HEK293T (cell line): ENCODE measurements at regions not wholly inside any gene's neighbourhood (a gene's known extent, or its start where the extent isn't known, plus 50 kb on each side); places are given as distances from the start of the nearest gene placed in this dataset.
"Not testable (repeated sequence)": the region's sequence is repeated elsewhere in the genome, so short reads cannot be mapped to it uniquely, and the experiment has no call there.

Experiments used
- CTCF ChIA-PET: fragments of 350-600 bp; formaldehyde crosslinking; extraction: SDS; loops from one replicate; lab custom pipeline; 2021; ENCODE audit warnings: antibody characterized with exemption, inconsistent platforms; lab: Yijun Ruan, JAX
- POLR2A ChIA-PET: fragments of 350-600 bp; formaldehyde crosslinking; extraction: SDS; loops from one replicate; lab custom pipeline; 2020; ENCODE audit warnings: antibody characterized with exemption, inconsistent platforms; lab: Yijun Ruan, JAX
- DNase-seq: peaks from one replicate; pipeline ENCODE4 v3.0.0; 2012; ENCODE audit warnings: mixed read lengths; ENCODE audit errors: extremely low spot score
- ARNT ChIP-seq: fragments of 450-650 bp; IDR thresholded peaks from 2 replicates; pipeline ENCODE4 v1.6.1; 2017; ENCODE audit warnings: mild to moderate bottlenecking
- BHLHE40 ChIP-seq: fragments of 450-650 bp; IDR thresholded peaks from 2 replicates; pipeline ENCODE4 v1.6.1; 2016; ENCODE audit warnings: mild to moderate bottlenecking, moderate library complexity, borderline replicate concordance
- CTBP1 ChIP-seq: fragments of 450-650 bp; IDR thresholded peaks from 2 replicates; pipeline ENCODE4 v1.6.1; 2016; ENCODE audit warnings: borderline replicate concordance
- ELF4 ChIP-seq: fragments of 450-650 bp; IDR thresholded peaks from 2 replicates; pipeline ENCODE4 v1.6.1; 2017; ENCODE audit warnings: antibody characterized with exemption
- FOXA1 ChIP-seq: fragments of 450-650 bp; IDR thresholded peaks from 2 replicates; pipeline ENCODE4 v1.6.1; 2016; ENCODE audit warnings: mild to moderate bottlenecking
- FOXK2 ChIP-seq: fragments of 450-650 bp; IDR thresholded peaks from 2 replicates; pipeline ENCODE4 v1.6.1; 2016; ENCODE audit warnings: mild to moderate bottlenecking
- FOXM1 ChIP-seq: fragments of 450-650 bp; IDR thresholded peaks from 2 replicates; pipeline ENCODE4 v1.6.1; 2017; ENCODE audit warnings: mild to moderate bottlenecking, borderline replicate concordance
- HDGF ChIP-seq: fragments of 450-650 bp; IDR thresholded peaks from 2 replicates; pipeline ENCODE4 v1.6.1; 2017; ENCODE audit warnings: antibody characterized with exemption, borderline replicate concordance
- L3MBTL2 ChIP-seq: fragments of 450-650 bp; conservative IDR thresholded peaks from 2 replicates; pipeline ENCODE4 v1.6.1; 2016; ENCODE audit warnings: mild to moderate bottlenecking
- LEF1 ChIP-seq: fragments of 450-650 bp; IDR thresholded peaks from 2 replicates; pipeline ENCODE4 v1.6.1; 2017; ENCODE audit warnings: mild to moderate bottlenecking, borderline replicate concordance
- NFRKB ChIP-seq: fragments of 450-650 bp; IDR thresholded peaks from 2 replicates; pipeline ENCODE4 v1.6.1; 2016; ENCODE audit warnings: mild to moderate bottlenecking, moderate library complexity
- SP1 ChIP-seq: fragments of 450-650 bp; IDR thresholded peaks from 2 replicates; pipeline ENCODE4 v1.6.1; 2017
- SUZ12 ChIP-seq: fragments of 450-650 bp; IDR thresholded peaks from 2 replicates; pipeline ENCODE4 v1.6.1; 2016; ENCODE audit warnings: mild to moderate bottlenecking
- TARDBP ChIP-seq: fragments of 450-650 bp; IDR thresholded peaks from 2 replicates; pipeline ENCODE4 v1.6.1; 2016
- ZNF384 ChIP-seq: fragments of 450-650 bp; IDR thresholded peaks from 2 replicates; pipeline ENCODE4 v1.6.1; 2016
- TF ChIP-seq, protein P1 (sequence below): fragments of 450-650 bp; IDR thresholded peaks from 2 replicates; pipeline ENCODE4 v1.6.1; 2016

DNA sequence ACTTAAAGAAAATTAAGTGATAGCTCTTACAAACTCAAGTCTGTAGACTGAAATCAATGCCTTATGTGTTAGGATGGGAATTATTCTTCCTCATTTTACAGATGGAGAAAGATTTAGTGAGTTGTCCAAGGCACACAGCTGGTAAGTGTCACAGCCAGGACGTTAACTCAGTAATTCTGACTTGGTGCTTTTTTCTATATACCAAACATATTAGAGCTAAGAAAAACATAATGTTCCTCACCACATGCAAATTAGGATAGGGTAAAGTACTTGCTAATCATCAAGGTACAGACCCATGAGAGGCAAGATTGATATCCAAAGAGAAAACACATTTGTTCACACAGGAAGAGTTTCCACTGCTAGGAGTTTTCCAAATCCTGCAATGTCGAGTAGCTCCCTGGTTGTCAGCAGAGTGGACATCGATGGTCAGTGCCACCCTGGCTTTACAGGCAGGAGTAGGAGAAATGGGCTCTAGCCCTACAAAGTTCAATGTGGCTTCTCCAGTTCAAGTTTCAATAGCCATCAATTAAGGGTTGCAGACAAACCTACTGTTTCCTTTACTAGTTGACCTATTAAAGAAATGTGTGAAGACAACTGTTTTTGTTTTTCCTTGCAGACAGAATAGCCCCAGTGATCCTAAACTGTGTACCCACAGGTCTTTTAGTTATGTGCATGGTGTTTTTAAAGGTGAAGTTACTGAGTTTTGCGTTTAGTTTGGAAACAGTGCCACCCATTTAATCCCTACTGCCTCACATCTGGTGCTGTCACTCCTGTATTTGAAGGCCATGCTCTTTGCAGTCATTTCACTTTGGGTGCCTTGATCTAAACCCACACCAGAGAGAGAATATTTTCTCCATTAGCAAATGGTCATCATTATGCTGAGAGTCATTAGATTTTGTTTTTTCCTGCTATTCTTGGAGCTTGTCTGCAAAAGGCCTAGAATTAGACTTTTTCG lies 460.8 kb upstream of the SMARCA2 start:
- ChIA-PET POLR2A (no interaction called here), CTCF (no interaction called here)
- DNase-seq = no peak
- no peak for TF ChIP-seq TARDBP
- no peak for TF ChIP-seq HDGF

DNA sequence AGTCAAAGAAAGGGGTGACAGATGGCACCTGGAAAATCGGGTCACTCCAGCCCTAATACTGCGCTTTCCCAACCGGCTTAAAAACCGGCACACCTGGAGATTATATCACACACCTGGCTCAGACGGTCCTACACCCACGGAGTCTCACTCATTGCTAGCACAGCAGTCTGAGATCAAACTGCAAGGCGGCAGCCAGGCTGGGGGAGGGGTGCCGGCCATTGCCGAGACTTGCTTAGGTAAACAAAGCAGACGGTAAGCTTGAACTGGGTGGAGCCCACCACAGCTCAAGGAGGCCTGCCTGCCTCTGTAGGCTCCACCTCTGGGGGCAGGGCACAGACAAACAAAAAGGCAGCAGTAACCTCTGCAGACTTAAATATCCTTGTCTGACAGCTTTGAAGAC lies 456.5 kb upstream of the SMARCA2 start:
- CTCF ChIA-PET, POLR2A ChIA-PET, DNase-seq: not testable (repeated sequence)

DNA sequence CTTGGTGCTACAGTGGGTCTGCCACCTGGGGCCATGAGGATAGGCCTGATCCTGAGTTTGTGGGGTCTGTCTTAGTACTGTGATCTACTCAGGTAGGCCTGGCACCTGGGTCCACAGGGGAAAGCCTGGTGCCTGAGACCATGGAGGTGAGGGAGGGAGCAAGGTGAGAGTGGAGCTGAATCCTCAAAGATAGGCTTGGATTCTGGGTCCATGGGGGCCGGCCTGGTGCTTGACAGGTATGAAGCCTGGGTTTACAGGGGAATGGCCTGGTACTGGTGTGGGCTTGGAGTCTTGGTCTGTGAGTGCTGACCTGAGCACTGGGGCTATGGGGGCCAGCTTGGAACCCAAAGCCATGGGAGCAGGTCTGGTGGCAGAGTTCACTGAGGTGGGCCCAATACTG lies 439.2 kb upstream of the SMARCA2 start:
- CTCF ChIA-PET = no interaction called here
- no peak for DNase-seq
- no peak for TF ChIP-seq HDGF
- no peak for TF ChIP-seq ARNT
- no peak for TF ChIP-seq CTBP1
- TF ChIP-seq L3MBTL2 = no peak
- TF ChIP-seq, protein P1, sequence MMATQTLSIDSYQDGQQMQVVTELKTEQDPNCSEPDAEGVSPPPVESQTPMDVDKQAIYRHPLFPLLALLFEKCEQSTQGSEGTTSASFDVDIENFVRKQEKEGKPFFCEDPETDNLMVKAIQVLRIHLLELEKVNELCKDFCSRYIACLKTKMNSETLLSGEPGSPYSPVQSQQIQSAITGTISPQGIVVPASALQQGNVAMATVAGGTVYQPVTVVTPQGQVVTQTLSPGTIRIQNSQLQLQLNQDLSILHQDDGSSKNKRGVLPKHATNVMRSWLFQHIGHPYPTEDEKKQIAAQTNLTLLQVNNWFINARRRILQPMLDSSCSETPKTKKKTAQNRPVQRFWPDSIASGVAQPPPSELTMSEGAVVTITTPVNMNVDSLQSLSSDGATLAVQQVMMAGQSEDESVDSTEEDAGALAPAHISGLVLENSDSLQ = no peak
- no peak for TF ChIP-seq ZNF384
- no peak for TF ChIP-seq BHLHE40
- no peak for TF ChIP-seq ELF4
- TF ChIP-seq SP1 = no peak
- TF ChIP-seq NFRKB = no peak
- no peak for TF ChIP-seq FOXM1
- TF ChIP-seq FOXK2 = no peak
- no peak for TF ChIP-seq FOXA1
- TF ChIP-seq TARDBP = no peak
- no peak for TF ChIP-seq SUZ12
- no peak for TF ChIP-seq LEF1
- POLR2A ChIA-PET = no interaction called here

DNA sequence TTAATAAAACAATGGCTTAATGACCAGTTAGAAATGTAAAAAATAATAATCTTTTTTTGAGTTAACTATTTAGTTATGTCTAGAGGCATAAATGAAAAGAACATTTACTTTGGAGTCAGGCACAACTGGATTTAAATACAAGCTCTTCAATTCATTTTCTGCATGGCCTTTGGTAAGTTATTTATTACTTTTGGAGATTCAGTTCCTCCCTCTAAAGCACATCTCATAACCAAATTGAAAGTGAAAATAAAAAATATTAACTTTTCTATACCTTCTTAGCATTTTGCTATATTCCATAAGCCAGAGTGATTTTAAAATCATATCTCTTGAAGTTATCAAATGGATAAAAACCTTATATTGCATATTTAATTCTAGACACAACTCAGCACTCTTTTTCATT lies 434.9 kb upstream of the SMARCA2 start:
- ChIA-PET CTCF (no interaction called here), POLR2A (no interaction called here)
- no peak for DNase-seq
- TF ChIP-seq FOXM1 (no peak), FOXA1 (no peak), ARNT (no peak), HDGF (no peak), ELF4 (no peak), SP1 (no peak)

DNA sequence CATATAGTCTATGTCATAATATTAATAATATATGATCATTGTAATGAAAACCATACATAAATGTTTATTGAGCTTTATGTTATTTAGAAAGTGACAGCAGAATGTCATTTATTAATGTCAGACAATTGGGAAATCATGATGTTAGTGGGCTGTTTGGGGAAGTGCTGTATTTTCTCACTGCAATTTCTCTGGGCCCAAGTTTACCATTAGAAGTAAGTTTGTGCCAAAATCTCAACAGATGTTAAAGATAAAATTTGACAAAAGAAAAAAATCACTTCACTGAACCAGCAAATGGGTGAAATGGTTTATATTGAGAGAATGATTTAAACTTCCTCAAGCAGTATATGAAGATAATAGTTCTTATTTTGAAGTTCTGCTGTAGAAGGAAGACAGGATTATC lies 433.2 kb upstream of the SMARCA2 start:
- TF ChIP-seq, protein P1 = no peak
- TF ChIP-seq FOXA1 (no peak), HDGF (no peak), FOXM1 (no peak), ARNT (no peak), TARDBP (no peak), ELF4 (no peak), BHLHE40 (no peak), FOXK2 (no peak), SP1 (no peak), LEF1 (no peak), CTBP1 (no peak)
- POLR2A ChIA-PET = no interaction called here
- no peak for DNase-seq
- CTCF ChIA-PET = no interaction called here

DNA sequence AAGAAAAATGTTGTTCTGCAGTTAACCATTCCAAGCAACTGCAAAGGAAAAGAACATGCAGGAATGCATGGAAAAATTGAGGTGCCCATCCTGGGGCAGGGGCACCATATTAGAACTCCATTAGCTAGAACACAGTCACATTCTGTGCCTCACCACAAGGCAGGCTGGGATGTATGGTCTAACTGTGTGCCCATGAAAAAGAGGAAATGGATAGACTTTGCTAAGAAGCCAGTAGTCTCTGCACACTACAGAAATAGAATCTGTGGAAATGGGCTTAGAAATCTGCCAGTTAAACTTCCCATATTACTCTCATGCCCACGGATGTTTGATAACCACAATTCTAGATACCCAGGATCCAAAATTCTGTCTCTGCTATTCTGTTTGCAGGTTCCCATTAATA lies 423.8 kb upstream of the SMARCA2 start:
- TF ChIP-seq FOXK2 (no peak), NFRKB (no peak), ZNF384 (no peak), SP1 (no peak), BHLHE40 (no peak), L3MBTL2 (no peak), CTBP1 (no peak), HDGF (no peak), FOXA1 (no peak), TARDBP (no peak), FOXM1 (no peak), SUZ12 (no peak), LEF1 (no peak), ARNT (no peak), ELF4 (no peak)
- TF ChIP-seq, protein P1 = no peak
- ChIA-PET POLR2A (no interaction called here), CTCF (no interaction called here)
- DNase-seq = no peak

DNA sequence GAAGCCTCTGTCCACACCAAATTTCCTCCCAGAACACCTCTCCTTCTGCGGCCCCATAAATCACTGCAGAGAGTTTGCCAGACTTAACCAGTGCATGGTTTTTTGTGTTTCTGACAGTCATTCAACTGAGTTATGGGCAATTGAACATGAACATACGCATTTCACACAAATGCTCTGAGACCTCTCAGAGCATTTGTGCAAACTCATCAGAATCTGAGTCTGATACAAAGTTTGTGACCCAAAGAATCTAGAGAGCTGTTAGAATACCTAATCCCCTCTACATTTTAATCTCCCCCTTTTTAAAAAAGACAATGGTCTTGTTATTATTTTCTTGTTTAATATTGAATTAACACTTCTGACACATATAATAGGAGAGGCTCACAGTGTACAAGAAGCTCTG lies 416.9 kb upstream of the SMARCA2 start:
- TF ChIP-seq L3MBTL2 = no peak
- TF ChIP-seq BHLHE40 = no peak
- no peak for TF ChIP-seq TARDBP
- no peak for TF ChIP-seq FOXA1
- TF ChIP-seq FOXK2 = no peak
- TF ChIP-seq SP1 = no peak
- no peak for TF ChIP-seq NFRKB
- no peak for TF ChIP-seq SUZ12
- no peak for TF ChIP-seq ZNF384
- no peak for TF ChIP-seq CTBP1
- TF ChIP-seq, protein P1 = no peak
- no peak for TF ChIP-seq LEF1
- TF ChIP-seq ARNT = no peak
- no peak for TF ChIP-seq FOXM1
- TF ChIP-seq HDGF = no peak
- TF ChIP-seq ELF4 = no peak
- ChIA-PET CTCF (no interaction called here), POLR2A (no interaction called here)
- no peak for DNase-seq
